ENCODE measurements at regions not wholly inside any gene's neighbourhood (a gene's known extent, or its start where the extent isn't known, plus 50 kb on each side); places are given as distances from the start of the nearest gene placed in this dataset.

DNA sequence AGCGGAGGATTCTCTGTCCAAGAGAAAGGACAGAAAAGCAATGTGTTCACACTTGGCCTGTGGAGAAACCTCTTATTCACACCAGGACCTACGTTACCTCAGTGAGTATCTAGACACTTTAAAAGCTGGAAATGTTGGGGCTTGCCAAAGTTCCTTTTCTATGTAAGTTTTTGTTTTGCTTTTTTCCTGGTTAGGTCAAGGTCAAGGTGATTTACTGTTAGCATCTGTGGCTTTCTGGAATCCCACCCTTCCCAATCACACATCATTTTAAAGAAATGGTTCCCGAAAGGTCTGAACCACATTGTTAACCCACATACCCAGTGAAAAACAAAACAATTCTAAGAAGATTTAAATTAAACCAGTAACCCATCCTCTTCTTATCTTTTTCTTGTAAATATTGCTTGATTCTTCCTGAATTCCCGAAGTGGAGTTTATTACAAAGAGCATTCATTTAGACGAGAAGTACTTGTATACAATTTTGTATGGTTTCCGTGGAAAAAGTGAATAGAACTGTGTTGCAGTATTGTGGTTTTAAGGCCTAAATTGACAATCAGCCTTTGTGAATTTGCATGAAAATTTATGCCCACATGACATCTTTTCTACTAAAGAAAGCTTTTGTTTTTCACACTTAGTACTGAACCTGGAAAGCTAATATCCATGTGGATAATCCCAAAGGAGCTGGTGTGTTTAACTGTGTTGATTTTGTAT, 827.0 kb upstream of the IGFBP3 start:
- no peaks in the 10 kb centered on the region for H3K79me2 ChIP-seq (ENCODE audit: control insufficient read depth, insufficient read depth, low read length, poor library complexity)
- H4K91ac ChIP-seq (ENCODE audit: low read depth, low read length): no peak overlapping the region
- no peaks in the 10 kb centered on the region for H3K36me3 ChIP-seq (ENCODE audit: control insufficient read depth in 1 of 2, insufficient read depth in 2 of 2, low read length in 2 of 2)
- no peak overlapping the region for H2AK5ac ChIP-seq (ENCODE audit: low read length)
- no peak overlapping the region for H3K14ac ChIP-seq (ENCODE audit: low read length)
- H4K12ac ChIP-seq (ENCODE audit: low read depth, low read length): no peak overlapping the region
- peaks cover 15% of the 10 kb centered on the region for H3K79me1 ChIP-seq (ENCODE audit: low read length)
- no peak overlapping the region for H4K8ac ChIP-seq (ENCODE audit: low read depth, low read length)
- no peak overlapping the region for H3K23ac ChIP-seq (ENCODE audit: low read length)
- peak overlapping the region; percentile 54 for H2BK12ac ChIP-seq (ENCODE audit: low read length)
- H3K9me3 ChIP-seq (ENCODE audit: insufficient read depth, low read depth, low read length): no peaks in the 10 kb centered on the region
- H3K4me3 ChIP-seq (ENCODE audit: low read depth, low read length): no peak overlapping the region
- no peak overlapping the region for H3K4me2 ChIP-seq (ENCODE audit: low read length)
- H3K18ac ChIP-seq (ENCODE audit: low read length): no peak overlapping the region
- no peaks in the 10 kb centered on the region for H3K27me3 ChIP-seq (ENCODE audit: insufficient read depth, low read length)
- WGBS (ENCODE audit: extremely low coverage, insufficient coverage, insufficient read length): no CpG with 5 or more reads among the region's 6 CpGs
- no peak overlapping the region for H3K9ac ChIP-seq (ENCODE audit: low read length)
- no peak overlapping the region for H2AFZ ChIP-seq (ENCODE audit: insufficient read depth, low read length, poor library complexity)
- no peak for DNase-seq
- peaks cover 10 to 14% of the 10 kb centered on the region in 2 experiments for H3K4me1 ChIP-seq (ENCODE audit: control insufficient read depth in 1 of 2, insufficient read depth in 2 of 2, low read length in 2 of 2)
- no peak overlapping the region for H2BK120ac ChIP-seq (ENCODE audit: insufficient read depth, low read length, poor library complexity)
- H2BK5ac ChIP-seq (ENCODE audit: low read depth, low read length, poor library complexity): no peak overlapping the region
- no peak overlapping the region for H3K4ac ChIP-seq (ENCODE audit: low read depth, low read length)
- H3K27ac ChIP-seq (ENCODE audit: low read depth, low read length): no peak overlapping the region

- Histone ChIP-seq H3K4me1 (ENCODE audit: control insufficient read depth in 1 of 2, insufficient read depth in 2 of 2, low read length in 2 of 2) (peaks cover 10 to 14% of the 10 kb centered on the region in 2 experiments), H3K79me2 (ENCODE audit: control insufficient read depth, insufficient read depth, low read length, poor library complexity) (no peaks in the 10 kb centered on the region), H3K4me2 (ENCODE audit: low read length) (no peak overlapping the region), H3K4me3 (ENCODE audit: low read depth, low read length) (no peak overlapping the region), H2BK12ac (ENCODE audit: low read length) (peak overlapping the region; percentile 95), H3K4ac (ENCODE audit: low read depth, low read length) (peak overlapping the region; percentile 44), H2AFZ (ENCODE audit: insufficient read depth, low read length, poor library complexity) (no peak overlapping the region), H2AK5ac (ENCODE audit: low read length) (peak overlapping the region; percentile 67), H3K79me1 (ENCODE audit: low read length) (peaks cover 13% of the 10 kb centered on the region), H2BK5ac (ENCODE audit: low read depth, low read length, poor library complexity) (peak overlapping the region; percentile 41), H3K9me3 (ENCODE audit: insufficient read depth, low read depth, low read length) (no peaks in the 10 kb centered on the region), H3K18ac (ENCODE audit: low read length) (peak overlapping the region; percentile 64), H3K36me3 (ENCODE audit: control insufficient read depth in 1 of 2, insufficient read depth in 2 of 2, low read length in 2 of 2) (no peaks in the 10 kb centered on the region), H3K23ac (ENCODE audit: low read length) (no peak overlapping the region), H4K91ac (ENCODE audit: low read depth, low read length) (peak overlapping the region; percentile 69), H3K14ac (ENCODE audit: low read length) (peak overlapping the region; percentile 64), H3K27ac (ENCODE audit: low read depth, low read length) (no peak overlapping the region), H2BK120ac (ENCODE audit: insufficient read depth, low read length, poor library complexity) (peak overlapping the region; percentile 56), H4K8ac (ENCODE audit: low read depth, low read length) (no peak overlapping the region), H3K9ac (ENCODE audit: low read length) (no peak overlapping the region), H4K12ac (ENCODE audit: low read depth, low read length) (no peak overlapping the region), H3K27me3 (ENCODE audit: insufficient read depth, low read length) (no peaks in the 10 kb centered on the region)
- DNase-seq: no peak
- WGBS (ENCODE audit: extremely low coverage, insufficient coverage, insufficient read length): no CpG with 5 or more reads among the region's 13 CpGs
These were observed 825.9 kb upstream of the IGFBP3 start for GRCh38 chr7:46746695-46747687.

DNA sequence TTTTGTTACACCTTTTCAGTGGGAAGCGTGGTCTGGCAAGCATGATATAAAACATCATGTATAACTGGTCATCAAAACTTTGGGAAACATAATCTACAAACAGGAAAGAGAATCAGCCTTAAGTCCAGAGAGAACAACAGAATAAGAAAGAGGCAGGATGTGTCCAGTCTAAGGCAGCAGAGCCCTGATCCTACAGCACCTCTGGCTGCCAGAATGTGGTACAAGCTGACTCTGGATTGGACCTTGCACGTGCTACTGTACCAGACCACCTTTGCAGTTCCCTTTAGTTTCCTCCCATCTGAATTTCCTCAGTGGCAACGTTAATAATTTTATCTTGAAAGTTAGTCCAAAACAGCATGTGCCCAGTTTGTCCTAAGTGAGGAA, 824.6 kb upstream of the IGFBP3 start:
- no peak overlapping the region for H3K14ac ChIP-seq (ENCODE audit: low read length)
- no peak overlapping the region for H2BK5ac ChIP-seq (ENCODE audit: low read depth, low read length, poor library complexity)
- no peaks in the 10 kb centered on the region for H3K36me3 ChIP-seq (ENCODE audit: control insufficient read depth in 1 of 2, insufficient read depth in 2 of 2, low read length in 2 of 2)
- H3K9me3 ChIP-seq (ENCODE audit: insufficient read depth, low read depth, low read length): no peaks in the 10 kb centered on the region
- no peak overlapping the region for H3K4ac ChIP-seq (ENCODE audit: low read depth, low read length)
- DNase-seq: no peak
- H3K27ac ChIP-seq (ENCODE audit: low read depth, low read length): no peak overlapping the region
- no peak overlapping the region for H3K23ac ChIP-seq (ENCODE audit: low read length)
- no peak overlapping the region for H2BK12ac ChIP-seq (ENCODE audit: low read length)
- peaks cover 9% of the 10 kb centered on the region for H3K79me1 ChIP-seq (ENCODE audit: low read length)
- H4K91ac ChIP-seq (ENCODE audit: low read depth, low read length): no peak overlapping the region
- peaks cover 6 to 10% of the 10 kb centered on the region in 2 experiments for H3K4me1 ChIP-seq (ENCODE audit: control insufficient read depth in 1 of 2, insufficient read depth in 2 of 2, low read length in 2 of 2)
- H2AK5ac ChIP-seq (ENCODE audit: low read length): no peak overlapping the region
- no peaks in the 10 kb centered on the region for H3K79me2 ChIP-seq (ENCODE audit: control insufficient read depth, insufficient read depth, low read length, poor library complexity)
- no peak overlapping the region for H3K9ac ChIP-seq (ENCODE audit: low read length)
- H3K27me3 ChIP-seq (ENCODE audit: insufficient read depth, low read length): no peaks in the 10 kb centered on the region
- no peak overlapping the region for H4K8ac ChIP-seq (ENCODE audit: low read depth, low read length)
- H2BK120ac ChIP-seq (ENCODE audit: insufficient read depth, low read length, poor library complexity): no peak overlapping the region
- no peak overlapping the region for H2AFZ ChIP-seq (ENCODE audit: insufficient read depth, low read length, poor library complexity)
- H3K4me3 ChIP-seq (ENCODE audit: low read depth, low read length): no peak overlapping the region
- H3K4me2 ChIP-seq (ENCODE audit: low read length): no peak overlapping the region
- no CpG with 5 or more reads among the region's 3 CpGs for WGBS (ENCODE audit: extremely low coverage, insufficient coverage, insufficient read length)
- no peak overlapping the region for H3K18ac ChIP-seq (ENCODE audit: low read length)
- no peak overlapping the region for H4K12ac ChIP-seq (ENCODE audit: low read depth, low read length)

- Histone ChIP-seq H2AK5ac (ENCODE audit: low read length) (no peak overlapping the region), H4K91ac (ENCODE audit: low read depth, low read length) (no peak overlapping the region), H3K4ac (ENCODE audit: low read depth, low read length) (no peak overlapping the region), H3K79me1 (ENCODE audit: low read length) (peaks cover 6% of the 10 kb centered on the region), H4K12ac (ENCODE audit: low read depth, low read length) (no peak overlapping the region), H3K4me3 (ENCODE audit: low read depth, low read length) (no peak overlapping the region), H3K23ac (ENCODE audit: low read length) (no peak overlapping the region), H3K27me3 (ENCODE audit: insufficient read depth, low read length) (no peaks in the 10 kb centered on the region), H3K14ac (ENCODE audit: low read length) (no peak overlapping the region), H3K4me1 (ENCODE audit: control insufficient read depth in 1 of 2, insufficient read depth in 2 of 2, low read length in 2 of 2) (peaks cover 4 to 6% of the 10 kb centered on the region in 2 experiments), H3K27ac (ENCODE audit: low read depth, low read length) (no peak overlapping the region), H2AFZ (ENCODE audit: insufficient read depth, low read length, poor library complexity) (no peak overlapping the region), H3K9me3 (ENCODE audit: insufficient read depth, low read depth, low read length) (no peaks in the 10 kb centered on the region), H3K4me2 (ENCODE audit: low read length) (no peak overlapping the region), H3K9ac (ENCODE audit: low read length) (no peak overlapping the region), H2BK5ac (ENCODE audit: low read depth, low read length, poor library complexity) (no peak overlapping the region), H3K18ac (ENCODE audit: low read length) (no peak overlapping the region), H4K8ac (ENCODE audit: low read depth, low read length) (no peak overlapping the region), H2BK12ac (ENCODE audit: low read length) (no peak overlapping the region), H3K36me3 (ENCODE audit: control insufficient read depth in 1 of 2, insufficient read depth in 2 of 2, low read length in 2 of 2) (no peaks in the 10 kb centered on the region), H3K79me2 (ENCODE audit: control insufficient read depth, insufficient read depth, low read length, poor library complexity) (no peaks in the 10 kb centered on the region), H2BK120ac (ENCODE audit: insufficient read depth, low read length, poor library complexity) (no peak overlapping the region)
- DNase-seq: no peak
- no CpG with 5 or more reads among the region's 6 CpGs for WGBS (ENCODE audit: extremely low coverage, insufficient coverage, insufficient read length)
These were observed 824.1 kb upstream of the IGFBP3 start for GRCh38 chr7:46744957-46745706.
